Endothelial cell of umbilical vein (primary cell): ENCODE measurements at regions not wholly inside any gene's neighbourhood (a gene's known extent, or its start where the extent isn't known, plus 50 kb on each side); places are given as distances from the start of the nearest gene placed in this dataset.

ENCODE experiments used
- BruUV-seq: library from RNA; stranded (reverse); fragments of 400-500 nt; replicated peaks from 2 replicates; lab custom pipeline; 2021; lab: Mats Ljungman, UMichigan
- CTCF ChIA-PET: fragments of 300-600, 350-600 bp; sonication (Branson Sonifier 250); formaldehyde crosslinking; loops from one replicate; lab custom pipeline; 2021; ENCODE audit warnings: antibody characterized with exemption, inconsistent platforms; lab: Charles Lee
- POLR2A ChIA-PET: fragments of 300-600, 350-600 bp; sonication (Branson Sonifier 250); formaldehyde crosslinking; loops from one replicate; lab custom pipeline; 2021; ENCODE audit warnings: antibody characterized with exemption, inconsistent platforms; lab: Charles Lee
- DNase-seq: peaks from one replicate; pipeline ENCODE4 v3.0.0-alpha.2; 2011; ENCODE audit warnings: low read depth, low spot score
- FAIRE-seq: peaks from 2 replicates; lab custom pipeline; 2011; peaks lifted over from hg19 to GRCh38; lab: Jason Lieb, UNC
- H2AFZ ChIP-seq: 2 replicates; pipeline ENCODE4 v1.6.0; 2012; ENCODE audit warnings: low read depth, low read length, control low read depth, inconsistent platforms
- H3K27ac ChIP-seq: 2 replicates; pipeline ENCODE4 v1.5.1; 2011; ENCODE audit warnings: low read depth, mild to moderate bottlenecking, control low read depth, low read length, moderate library complexity; ENCODE audit not compliant: insufficient read depth
- H3K27me3 ChIP-seq, 2 experiments: 2 replicates each; pipeline versions ENCODE4 v1.6.0 to v1.6.1; 2011; ENCODE audit warnings: low read length in 2 of 2, mixed read lengths in 1 of 2; ENCODE audit not compliant: control insufficient read depth in 2 of 2, insufficient read depth in 2 of 2
- H3K36me3 ChIP-seq, 2 experiments: 2 replicates in 1 of 2; 3 replicates in 1 of 2; pipeline ENCODE4 v1.5.1; 2011; ENCODE audit warnings: low read length in 2 of 2, mild to moderate bottlenecking in 1 of 2, moderate library complexity in 1 of 2; ENCODE audit not compliant: control insufficient read depth in 2 of 2, insufficient read depth in 2 of 2; ENCODE audit errors: extremely low read depth in 1 of 2
- H3K4me1 ChIP-seq: 3 replicates; pipeline ENCODE4 v1.5.1; 2011; ENCODE audit warnings: mild to moderate bottlenecking, low read length; ENCODE audit not compliant: control insufficient read depth, insufficient read depth; ENCODE audit errors: extremely low read depth
- H3K4me2 ChIP-seq: 2 replicates; pipeline ENCODE4 v1.6.1; 2011; ENCODE audit warnings: low read length, control low read depth, mixed read lengths; ENCODE audit not compliant: insufficient read depth
- H3K4me3 ChIP-seq, 3 experiments: fragments of 200-600 bp in 1 of 3; sonication (generic), shearing (Covaris generic) in 1 of 3; replicated peaks in 1 of 3; 2 replicates each; pipeline ENCODE4 v1.5.1; 2011 to 2016; ENCODE audit warnings: control low read depth in 3 of 3, low read length in 3 of 3, mild to moderate bottlenecking in 2 of 3, inconsistent platforms in 1 of 3, low read depth in 1 of 3, moderate library complexity in 1 of 3; ENCODE audit not compliant: insufficient read depth in 1 of 3
- H3K79me2 ChIP-seq: 2 replicates; pipeline ENCODE4 v1.6.0; 2012; ENCODE audit warnings: low read length, inconsistent platforms; ENCODE audit not compliant: control insufficient read depth, insufficient read depth
- H3K9ac ChIP-seq: replicated peaks from 2 replicates; pipeline ENCODE3; 2011; ENCODE audit warnings: low read length, control low read depth; ENCODE audit not compliant: insufficient read depth; ENCODE audit errors: extremely low read depth
- H3K9me1 ChIP-seq: replicated peaks from 3 replicates; pipeline ENCODE4 v1.6.0; 2011; ENCODE audit warnings: mild to moderate bottlenecking, low read length; ENCODE audit not compliant: control insufficient read depth, insufficient read depth; ENCODE audit errors: extremely low read depth
- H3K9me3 ChIP-seq: replicated peaks from 2 replicates; pipeline ENCODE4 v1.5.1; 2012; ENCODE audit warnings: low read length, inconsistent platforms; ENCODE audit not compliant: control insufficient read depth, insufficient read depth
- H4K20me1 ChIP-seq: replicated peaks from 2 replicates; pipeline ENCODE3; 2011; ENCODE audit warnings: mild to moderate bottlenecking, low read length; ENCODE audit not compliant: control insufficient read depth, insufficient read depth; ENCODE audit errors: extremely low read depth
- CTCF ChIP-seq, 2 donors: IDR thresholded peaks; 1 replicate in 1 of 2; 2 replicates in 1 of 2; pipeline ENCODE4 v1.5.1; 2011; ENCODE audit warnings: low read length in 2 of 2, mild to moderate bottlenecking in 2 of 2, moderate library complexity in 2 of 2, control low read depth in 1 of 2, inconsistent platforms in 1 of 2, low read depth in 1 of 2; ENCODE audit not compliant: insufficient read depth in 1 of 2; ENCODE audit errors: extremely low read depth in 1 of 2
- EZH2 ChIP-seq: IDR thresholded peaks from 2 replicates; pipeline ENCODE4 v1.6.1; 2012; ENCODE audit warnings: borderline replicate concordance, low read depth, mild to moderate bottlenecking, moderate library complexity, low read length, inconsistent platforms; ENCODE audit not compliant: severe bottlenecking
- FOS ChIP-seq: IDR thresholded peaks from 2 replicates; pipeline ENCODE4 v1.6.1; 2011; ENCODE audit warnings: mild to moderate bottlenecking, low read length, moderate library complexity, borderline replicate concordance; ENCODE audit not compliant: insufficient read depth
- GATA2 ChIP-seq: IDR thresholded peaks from 2 replicates; pipeline ENCODE4 v1.7.0; 2011; ENCODE audit warnings: low read depth, mild to moderate bottlenecking, moderate library complexity, mixed read lengths, low read length; ENCODE audit not compliant: insufficient read length, insufficient read depth
- JUN ChIP-seq: IDR thresholded peaks from 2 replicates; pipeline ENCODE4 v1.6.1; 2011; ENCODE audit warnings: borderline replicate concordance, low read depth; ENCODE audit not compliant: insufficient read length, insufficient read depth
- MAX ChIP-seq: IDR thresholded peaks from 2 replicates; pipeline ENCODE4 v1.6.1; 2011; ENCODE audit not compliant: insufficient read depth, insufficient read length
- MYC ChIP-seq: IDR thresholded peaks from one replicate; pipeline ENCODE4 v1.6.1; 2011; ENCODE audit warnings: mild to moderate bottlenecking, low read depth, low read length
- POLR2A ChIP-seq: IDR thresholded peaks from 2 replicates; pipeline ENCODE4 v1.6.1; 2012; ENCODE audit warnings: low read depth, mild to moderate bottlenecking, control low read depth, low read length
- POLR2AphosphoS5 ChIP-seq: IDR thresholded peaks from 2 replicates; pipeline ENCODE4 v1.6.1; 2012; ENCODE audit warnings: low read depth, mild to moderate bottlenecking, control low read depth, low read length, moderate library complexity; ENCODE audit not compliant: insufficient read depth
- dilution Hi-C: fragments of 300-500 bp; cut with MboI; formaldehyde crosslinking; loops from one replicate; pipeline ENCODE4 v1.15.0; 2019; ENCODE audit warnings: low sequenced_read_pairs; ENCODE audit not compliant: extremely low pct_ligation_motif_present
- intact Hi-C: fragments of 100-400 bp; cut with micrococcal nuclease; formaldehyde crosslinking; loops from one replicate; pipeline ENCODE4 v1.10.0; 2022

GRCh38 chr10:121048749-121049148 is 197.6 kb downstream of the WDR11 start:
- intact Hi-C loops = no loop called here
- Histone ChIP-seq H2AFZ (no peak overlapping the region), H4K20me1 (no peaks in the 10 kb centered on the region), H3K36me3 (no peaks in the 10 kb centered on the region), H3K4me2 (no peak overlapping the region), H3K4me1 (no peaks in the 10 kb centered on the region), H3K9me3 (no peaks in the 10 kb centered on the region), H3K27ac (no peak overlapping the region), H3K9ac (no peak overlapping the region), H3K4me3 (no peak overlapping the region), H3K9me1 (no peaks in the 10 kb centered on the region), H3K27me3 (no peaks in the 10 kb centered on the region), H3K79me2 (no peaks in the 10 kb centered on the region)
- BruUV-seq = no TSS peak
- ChIA-PET POLR2A (no interaction called here), CTCF (no interaction called here)
- TF ChIP-seq CTCF (IDR thresholded peaks at IDR 0.05; ENCODE audit: extremely low read depth in 1 of 2, insufficient read depth in 1 of 2, low read depth in 1 of 2, low read length in 2 of 2) (no peak), MAX (no peak), GATA2 (no peak), EZH2 (no peak), POLR2A (no peak), FOS (no peak), POLR2AphosphoS5 (no peak), MYC (no peak), JUN (no peak)
- DNase-seq (no peak), FAIRE-seq (no peak)
- dilution Hi-C loops = no loop called here
